Ovary (tissue), 7 donors: ENCODE measurements at regions not wholly inside any gene's neighbourhood (a gene's known extent, or its start where the extent isn't known, plus 50 kb on each side); places are given as distances from the start of the nearest gene placed in this dataset.

Source experiments
- DNase-seq, 5 donors: peaks; one replicate each; pipeline ENCODE4 v3.0.0-alpha.2; 2019 to 2020
- H3K27ac ChIP-seq, 2 donors: fragments of 200-600 bp; one replicate each; pipeline versions ENCODE4 v1.5.1 to v1.8.0; 2019 to 2022
- H3K27me3 ChIP-seq: fragments of 200-600 bp; one replicate; pipeline ENCODE4 v1.8.0; 2022
- H3K36me3 ChIP-seq: fragments of 200-600 bp; sonication (generic); one replicate; pipeline ENCODE4 v1.5.1; 2019
- H3K4me1 ChIP-seq: one replicate; pipeline ENCODE4 v1.8.1; 2013; ENCODE audit warnings: mild to moderate bottlenecking, moderate library complexity; ENCODE audit not compliant: insufficient read depth
- H3K4me3 ChIP-seq: fragments of 200-600 bp; sonication (generic); one replicate; pipeline ENCODE4 v1.5.1; 2017
- H3K9me3 ChIP-seq, 2 donors: fragments of 200-600 bp in 1 of 2; sonication (generic) in 1 of 2; one replicate each; pipeline versions ENCODE4 v1.5.1 to v1.8.1; 2013 to 2019; ENCODE audit warnings: mild to moderate bottlenecking in 1 of 2, moderate library complexity in 1 of 2
- CTCF ChIP-seq, 3 donors: fragments of 450-650 bp in 2 of 3; fragments of 200-600 bp in 1 of 3; IDR thresholded peaks; one replicate each; pipeline versions ENCODE4 v1.5.1 to v1.8.0; 2016 to 2022; ENCODE audit warnings: antibody characterized with exemption in 3 of 3, mild to moderate bottlenecking in 1 of 3
- EP300 ChIP-seq: sonication (generic); formaldehyde crosslinking; IDR thresholded peaks from one replicate; pipeline ENCODE4 v1.6.1; 2017; ENCODE audit warnings: antibody characterized with exemption
- POLR2A ChIP-seq: fragments of 450-650 bp; IDR thresholded peaks from one replicate; pipeline ENCODE4 v1.6.1; 2017; ENCODE audit warnings: antibody characterized with exemption, mild to moderate bottlenecking, moderate library complexity
- WGBS, 3 donors: extraction: QIAGEN DNeasy Blood & Tissue Kit in 1 of 3; methylation state at CpG; one replicate each; pipeline versions ENCODE4 v1.1.5 to v1.1.7; 2013 to 2017; 5-methylcytosine and 5-hydroxymethylcytosine counted together
- intact Hi-C, 4 donors: fragments of 100-400 bp; cut with DNase I; formaldehyde crosslinking; loops; one replicate each; pipeline versions ENCODE4 v1.11.0 to v1.15.1; 2022 to 2023
- donor health status: DM: no; HTN: no; CAD: no; lungs with moderate emphysema.
- donor health status: DM: no; HTN: no; CAD: no.
- donor health status: Bipolar disorder and iron deficiency.
- donor health status: DM: no; HTN: no; CAD: no.
- donor health status: DM: yes; HTN: yes; CAD: no.

GRCh38 chr1:4091996-4092395 lies 191.9 kb upstream of the C1orf174 start:
- H3K27me3 ChIP-seq, result no peaks in the 10 kb centered on the region
- TF ChIP-seq EP300 (no peak), POLR2A (no peak), CTCF (IDR thresholded peaks at IDR 0.05) (no peak)
- no peaks in the 10 kb centered on the region for H3K9me3 ChIP-seq
- no peak overlapping the region for H3K27ac ChIP-seq
- DNase-seq, result no peak
- 82 to 96% (median 91%) methylated on average over 6 to 7 of the region's 7 CpGs for WGBS, 3 donors
- no peaks in the 10 kb centered on the region for H3K36me3 ChIP-seq
- no peaks in the 10 kb centered on the region for H3K4me1 ChIP-seq
- intact Hi-C loops, result no loop called here
- no peak overlapping the region for H3K4me3 ChIP-seq

- Histone ChIP-seq H3K27ac (no peak overlapping the region), H3K4me3 (no peak overlapping the region), H3K9me3 (no peaks in the 10 kb centered on the region), H3K4me1 (no peaks in the 10 kb centered on the region), H3K27me3 (no peaks in the 10 kb centered on the region), H3K36me3 (no peaks in the 10 kb centered on the region)
- no peak for DNase-seq
- TF ChIP-seq POLR2A (no peak), CTCF (IDR thresholded peaks at IDR 0.05) (no peak), EP300 (no peak)
- intact Hi-C loops, result no loop called here
- WGBS, 3 donors, result 80 to 82% (median 81%) methylated on average over 7 of the region's 7 CpGs
Measured at GRCh38 chr1:4093856-4094565, 193.9 kb upstream of the C1orf174 start.

GRCh38 chr1:4095433-4095971 lies 195.4 kb upstream of the C1orf174 start:
- Histone ChIP-seq H3K27ac (no peak overlapping the region), H3K36me3 (no peaks in the 10 kb centered on the region), H3K27me3 (no peaks in the 10 kb centered on the region), H3K4me3 (no peak overlapping the region), H3K9me3 (no peaks in the 10 kb centered on the region), H3K4me1 (no peaks in the 10 kb centered on the region)
- 78 to 80% (median 79%) methylated on average over 5 of the region's 5 CpGs for WGBS, 3 donors
- TF ChIP-seq POLR2A (no peak), CTCF (IDR thresholded peaks at IDR 0.05) (no peak), EP300 (no peak)
- no peak for DNase-seq
- intact Hi-C loops, result no loop called here

GRCh38 chr1:4101459-4102161 lies 201.5 kb upstream of the C1orf174 start:
- no peaks in the 10 kb centered on the region for H3K4me1 ChIP-seq
- intact Hi-C loops, result no loop called here
- no peaks in the 10 kb centered on the region for H3K27me3 ChIP-seq
- H3K27ac ChIP-seq, result no peak overlapping the region
- H3K9me3 ChIP-seq, result no peaks in the 10 kb centered on the region
- H3K36me3 ChIP-seq, result no peaks in the 10 kb centered on the region
- TF ChIP-seq CTCF (IDR thresholded peaks at IDR 0.05) (no peak), EP300 (no peak), POLR2A (no peak)
- no peak overlapping the region for H3K4me3 ChIP-seq
- WGBS, 3 donors, result 2 to 11% (median 6%) methylated on average over 5 of the region's 5 CpGs
- no peak for DNase-seq
